GM13977 (cell line): ENCODE measurements at regions not wholly inside any gene's neighbourhood (a gene's known extent, or its start where the extent isn't known, plus 50 kb on each side); places are given as distances from the start of the nearest gene placed in this dataset.

Source experiments
- DNase-seq: peaks from one replicate; pipeline ENCODE4 v3.0.0; 2012; ENCODE audit warnings: low spot score
- CTCF ChIP-seq: IDR thresholded peaks from 2 replicates; pipeline ENCODE4 v1.5.1; 2012; ENCODE audit warnings: mild to moderate bottlenecking, control low read depth; ENCODE audit not compliant: insufficient read depth; ENCODE audit errors: extremely low read depth, missing control alignments
- in situ Hi-C: fragments of 300-500 bp; cut with MboI; formaldehyde crosslinking; loops from one replicate; pipeline ENCODE4 v1.12.0; 2022; ENCODE audit warnings: low sequenced_read_pairs, low pct_unique_long_range_greater_than_20kb, mixed read lengths, inconsistent platforms; ENCODE audit not compliant: unreplicated experiment

- no peak for DNase-seq
- TF ChIP-seq CTCF, result no peak
- in situ Hi-C loops, result no loop called here
These were observed 421.4 kb upstream of the DAB2 start for GRCh38 chr5:39846144-39846543.

- in situ Hi-C loops, result no loop called here
- DNase-seq, result no peak
- TF ChIP-seq CTCF, result no peak
These were observed 419.0 kb upstream of the DAB2 start for GRCh38 chr5:39843767-39844166.

- DNase-seq, result no peak
- no peak for TF ChIP-seq CTCF
- in situ Hi-C loops, result no loop called here
These were observed 410.6 kb upstream of the DAB2 start for GRCh38 chr5:39835371-39835770.

- no peak for TF ChIP-seq CTCF
- no peak for DNase-seq
- in situ Hi-C loops, result no loop called here
These were observed 404.7 kb upstream of the DAB2 start for GRCh38 chr5:39829441-39829840.

GRCh38 chr5:39826051-39826450 is 401.3 kb upstream of the DAB2 start:
- TF ChIP-seq CTCF, result no peak
- in situ Hi-C loops, result no loop called here
- DNase-seq, result no peak

GRCh38 chr5:39825301-39825700 is 400.5 kb upstream of the DAB2 start:
- no peak for TF ChIP-seq CTCF
- DNase-seq, result no peak
- in situ Hi-C loops, result no loop called here

- no peak for DNase-seq
- in situ Hi-C loops, result no loop called here
- TF ChIP-seq CTCF, result no peak
These were observed 397.2 kb upstream of the DAB2 start for GRCh38 chr5:39822020-39822419.
